GM18511 (cell line): ENCODE measurements at regions not wholly inside any gene's neighbourhood (a gene's known extent, or its start where the extent isn't known, plus 50 kb on each side); places are given as distances from the start of the nearest gene placed in this dataset.

Source experiments
- ATAC-seq: cut with Tn5 transposase; IDR thresholded peaks from one replicate; pipeline ENCODE4 v1.9.1; 2021; ENCODE audit warnings: mild to moderate bottlenecking, moderate library complexity; ENCODE audit not compliant: unreplicated experiment

- no peak for ATAC-seq
Measured at GRCh38 chr2:162908567-162908966, 70.0 kb upstream of the KCNH7 start.

DNA sequence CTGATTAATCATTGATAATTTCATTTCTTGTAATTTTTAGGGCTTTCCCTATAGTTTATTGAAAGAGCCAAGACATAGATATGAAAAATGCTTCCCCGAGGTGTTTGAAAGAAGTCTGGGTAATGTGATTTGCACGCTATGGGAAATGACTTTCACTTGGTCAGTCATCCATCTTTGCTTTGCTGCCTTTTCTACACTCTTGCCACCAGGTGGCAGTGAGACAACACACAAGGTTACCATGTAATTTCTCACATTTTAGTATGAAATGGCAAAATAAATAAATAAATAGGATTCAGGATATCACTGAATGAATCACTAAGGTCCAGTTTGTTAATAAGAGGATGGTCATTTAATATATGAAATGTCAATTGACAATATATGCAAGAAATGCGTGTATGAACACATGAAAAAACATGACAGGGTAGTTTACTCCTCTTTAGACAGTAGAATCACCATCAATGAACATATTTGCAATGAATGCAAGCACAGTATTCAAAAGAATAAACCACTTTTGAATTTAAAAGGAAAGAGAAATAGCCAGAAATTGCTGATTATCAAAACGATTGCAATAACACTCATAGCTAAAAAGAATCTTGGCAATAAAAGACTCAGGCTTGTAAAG, 52.2 kb upstream of the KCNH7 start:
- ATAC-seq, result peak; percentile 94

DNA sequence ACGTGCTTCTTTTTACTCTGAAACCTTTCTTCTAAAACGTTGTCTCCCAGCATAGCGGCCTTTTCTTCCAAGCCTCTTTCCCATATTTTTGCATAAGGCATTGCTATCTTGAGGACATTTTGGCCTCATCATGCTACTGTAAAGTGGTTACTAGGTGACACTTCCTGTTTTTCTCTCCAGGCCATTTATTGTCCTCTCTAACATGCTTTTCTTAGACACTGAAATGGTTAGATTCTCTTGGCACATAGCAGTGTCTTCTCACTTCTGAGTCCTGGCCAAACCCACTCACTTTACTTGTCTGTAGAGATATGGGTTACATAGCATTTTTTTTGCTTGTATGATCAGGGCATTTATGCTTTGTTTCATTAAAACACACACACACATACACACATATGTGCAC, 50.1 kb upstream of the KCNH7 start:
- ATAC-seq, result no peak
